Mesodermal cell (in vitro differentiated cells): ENCODE measurements at regions not wholly inside any gene's neighbourhood (a gene's known extent, or its start where the extent isn't known, plus 50 kb on each side); places are given as distances from the start of the nearest gene placed in this dataset.
"Not testable (repeated sequence)": the region's sequence is repeated elsewhere in the genome, so short reads cannot be mapped to it uniquely, and the experiment has no call there.

Experiments used
- H3K27ac ChIP-seq: 2 replicates; pipeline ENCODE4 v1.7.0; 2013; ENCODE audit warnings: mild to moderate bottlenecking, low read depth, low read length, moderate library complexity; ENCODE audit not compliant: severe bottlenecking
- H3K36me3 ChIP-seq: 2 replicates; pipeline ENCODE4 v1.7.1; 2013; ENCODE audit warnings: mild to moderate bottlenecking, low read length, moderate library complexity; ENCODE audit not compliant: control insufficient read depth, insufficient read depth
- H3K4me1 ChIP-seq: one replicate; pipeline ENCODE4 v1.7.1; 2013; ENCODE audit warnings: mild to moderate bottlenecking, low read length; ENCODE audit not compliant: insufficient read depth, control insufficient read depth, poor library complexity, severe bottlenecking
- H3K4me3 ChIP-seq: 2 replicates; pipeline ENCODE4 v1.7.0; 2013; ENCODE audit warnings: low read length, control low read depth, mild to moderate bottlenecking; ENCODE audit not compliant: insufficient read depth, poor library complexity, severe bottlenecking; ENCODE audit errors: extremely low read depth
- H3K9me3 ChIP-seq: 2 replicates; pipeline ENCODE4 v1.7.1; 2013; ENCODE audit warnings: mild to moderate bottlenecking, low read length, moderate library complexity; ENCODE audit not compliant: control insufficient read depth
- WGBS, 2 experiments: methylation state at CpG; one replicate each; pipeline ENCODE4 v1.1.5; 2013; ENCODE audit warnings: missing lambda C conversion rate in 2 of 2; ENCODE audit not compliant: insufficient coverage in 2 of 2; 5-methylcytosine and 5-hydroxymethylcytosine counted together

GRCh38 chr17:64767269-64767997, 105.3 kb upstream of the SMURF2 start:
- WGBS, 2 experiments, result 91 to 97% methylated on average over 10 of the region's 11 CpGs
- no peaks in the 10 kb centered on the region for H3K9me3 ChIP-seq
- no peaks in the 10 kb centered on the region for H3K4me1 ChIP-seq
- peaks cover 11% of the 10 kb centered on the region for H3K36me3 ChIP-seq
- no peak overlapping the region for H3K27ac ChIP-seq
- no peak overlapping the region for H3K4me3 ChIP-seq

- Histone ChIP-seq H3K27ac (no peak overlapping the region), H3K36me3 (peaks cover 26% of the 10 kb centered on the region), H3K4me3 (no peak overlapping the region), H3K4me1 (no peaks in the 10 kb centered on the region), H3K9me3 (no peaks in the 10 kb centered on the region)
- 90 to 92% methylated on average over 6 to 7 of the region's 7 CpGs for WGBS, 2 experiments
These were observed 103.2 kb upstream of the SMURF2 start for GRCh38 chr17:64765191-64765889.

- 98 to 100% methylated on average over 8 to 9 of the region's 14 CpGs for WGBS, 2 experiments
- no peaks in the 10 kb centered on the region for H3K9me3 ChIP-seq
- H3K27ac ChIP-seq, result no peak overlapping the region
- peaks cover 8% of the 10 kb centered on the region for H3K4me1 ChIP-seq
- H3K36me3 ChIP-seq, result peaks cover 57% of the 10 kb centered on the region
- no peak overlapping the region for H3K4me3 ChIP-seq
These were observed 89.0 kb upstream of the SMURF2 start for GRCh38 chr17:64750891-64751677.

- peaks cover 8% of the 10 kb centered on the region for H3K4me1 ChIP-seq
- no peak overlapping the region for H3K27ac ChIP-seq
- 88 to 96% methylated on average over 8 to 9 of the region's 9 CpGs for WGBS, 2 experiments
- peaks cover 50% of the 10 kb centered on the region for H3K36me3 ChIP-seq
- no peaks in the 10 kb centered on the region for H3K9me3 ChIP-seq
- no peak overlapping the region for H3K4me3 ChIP-seq
These were observed 88.4 kb upstream of the SMURF2 start for GRCh38 chr17:64750478-64750877.

DNA sequence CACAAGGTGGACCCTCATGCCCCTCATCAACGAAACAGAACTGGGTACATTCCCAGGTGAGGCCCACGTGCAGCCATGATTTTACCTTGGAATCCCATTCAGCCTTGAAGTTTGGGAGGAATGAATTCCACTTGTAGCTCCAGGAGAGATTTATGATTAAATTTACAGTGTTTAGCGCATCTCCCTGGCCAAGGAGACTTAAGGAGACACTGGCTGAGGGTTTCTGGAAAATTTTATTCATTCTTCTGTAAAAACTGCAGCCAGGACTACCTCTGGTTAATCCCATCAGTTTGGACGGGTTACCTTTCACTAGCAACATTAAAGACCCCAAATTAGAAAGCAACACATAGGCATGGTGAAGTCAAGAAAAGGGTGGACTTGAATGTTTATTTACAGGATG, 87.2 kb upstream of the SMURF2 start:
- no peak overlapping the region for H3K27ac ChIP-seq
- H3K9me3 ChIP-seq, result no peaks in the 10 kb centered on the region
- 90 to 97% methylated on average over 2 to 3 of the region's 4 CpGs for WGBS, 2 experiments
- peaks cover 41% of the 10 kb centered on the region for H3K36me3 ChIP-seq
- peaks cover 8% of the 10 kb centered on the region for H3K4me1 ChIP-seq
- no peak overlapping the region for H3K4me3 ChIP-seq

DNA sequence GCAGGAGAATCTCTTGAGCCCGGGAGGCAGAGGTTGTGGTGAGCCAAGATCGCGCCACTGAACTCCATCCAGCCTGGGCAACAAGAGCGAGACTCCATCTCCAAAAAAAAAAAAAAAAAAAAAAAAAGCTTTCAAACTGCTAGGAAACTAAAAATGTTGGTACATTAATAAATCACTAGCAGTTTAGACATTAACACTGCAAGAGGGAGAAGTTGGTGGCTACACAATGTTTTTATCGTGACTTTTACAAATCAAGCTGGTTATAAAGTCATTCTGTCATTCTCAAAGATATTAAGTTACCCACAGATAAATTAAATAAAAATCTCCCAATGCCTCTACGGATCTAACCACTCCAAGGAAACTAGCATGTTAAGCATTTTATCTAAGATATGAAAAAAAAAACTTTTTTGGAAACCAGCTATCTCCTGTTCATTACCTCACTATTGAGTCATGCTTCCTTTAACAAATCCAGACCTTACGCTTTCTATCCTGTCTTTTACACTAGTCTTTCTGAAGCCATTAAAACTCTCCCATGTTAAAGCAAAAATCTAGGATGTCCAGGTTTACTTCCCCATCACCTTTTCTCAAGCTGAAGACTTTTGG, 85.9 kb upstream of the SMURF2 start:
- Histone ChIP-seq H3K27ac (peak overlapping the region; percentile 33), H3K9me3 (no peaks in the 10 kb centered on the region), H3K36me3 (peaks cover 28% of the 10 kb centered on the region), H3K4me1 (peaks cover 8% of the 10 kb centered on the region), H3K4me3 (no peak overlapping the region)
- WGBS, 2 experiments, result 85 to 100% methylated on average over 1 to 3 of the region's 7 CpGs

DNA sequence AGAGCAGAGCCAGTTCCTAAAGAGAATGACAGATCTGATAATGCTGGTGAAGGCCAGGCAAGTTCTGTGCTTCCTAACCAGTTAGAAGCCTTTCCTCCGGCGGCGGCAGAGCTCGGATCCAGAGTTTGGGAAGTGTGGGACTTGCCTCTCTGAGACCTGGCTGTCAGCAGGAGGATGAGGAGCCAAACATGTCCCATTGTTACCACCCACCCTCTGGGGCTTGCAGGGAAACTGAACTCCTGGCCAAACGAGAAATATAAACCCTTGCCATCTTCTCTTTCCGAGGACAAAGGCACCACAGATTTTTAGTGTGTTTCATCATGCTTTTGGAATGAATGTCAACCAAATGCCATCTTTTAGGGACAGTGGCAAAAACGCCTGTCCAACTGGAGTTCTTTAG, 80.2 kb upstream of the SMURF2 start:
- H3K36me3 ChIP-seq, result no peaks in the 10 kb centered on the region
- peak overlapping the region; percentile 71 for H3K27ac ChIP-seq
- no peaks in the 10 kb centered on the region for H3K9me3 ChIP-seq
- 89 to 94% methylated on average over 6 to 7 of the region's 7 CpGs for WGBS, 2 experiments
- H3K4me3 ChIP-seq, result no peak overlapping the region
- H3K4me1 ChIP-seq, result peaks cover 38% of the 10 kb centered on the region

DNA sequence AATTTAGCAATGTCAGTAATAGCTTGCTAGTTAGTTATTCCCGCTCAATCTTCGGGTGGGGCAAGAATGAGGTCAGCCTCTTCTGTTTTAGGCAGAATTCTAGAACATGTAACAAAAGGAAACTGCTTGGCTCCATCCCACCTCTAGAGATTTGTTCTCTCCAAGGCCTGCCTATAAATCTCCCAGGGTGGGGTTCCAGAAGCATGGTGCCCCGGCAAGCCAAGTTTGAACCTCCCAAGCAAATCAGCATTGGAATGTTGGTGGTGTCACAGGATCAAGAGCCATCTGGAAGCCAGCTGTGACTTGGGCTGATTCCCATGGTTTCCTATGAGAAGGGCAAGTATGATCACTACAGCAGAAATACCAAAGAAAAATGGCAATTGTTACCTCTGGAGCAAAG, 79.8 kb upstream of the SMURF2 start:
- H3K4me1 ChIP-seq, result peaks cover 38% of the 10 kb centered on the region
- H3K36me3 ChIP-seq, H3K4me3 ChIP-seq, H3K9me3 ChIP-seq: not testable (repeated sequence)
- WGBS, 2 experiments, result 100% methylated on average over 2 to 3 of the region's 3 CpGs
- peak overlapping the region; percentile 71 for H3K27ac ChIP-seq

DNA sequence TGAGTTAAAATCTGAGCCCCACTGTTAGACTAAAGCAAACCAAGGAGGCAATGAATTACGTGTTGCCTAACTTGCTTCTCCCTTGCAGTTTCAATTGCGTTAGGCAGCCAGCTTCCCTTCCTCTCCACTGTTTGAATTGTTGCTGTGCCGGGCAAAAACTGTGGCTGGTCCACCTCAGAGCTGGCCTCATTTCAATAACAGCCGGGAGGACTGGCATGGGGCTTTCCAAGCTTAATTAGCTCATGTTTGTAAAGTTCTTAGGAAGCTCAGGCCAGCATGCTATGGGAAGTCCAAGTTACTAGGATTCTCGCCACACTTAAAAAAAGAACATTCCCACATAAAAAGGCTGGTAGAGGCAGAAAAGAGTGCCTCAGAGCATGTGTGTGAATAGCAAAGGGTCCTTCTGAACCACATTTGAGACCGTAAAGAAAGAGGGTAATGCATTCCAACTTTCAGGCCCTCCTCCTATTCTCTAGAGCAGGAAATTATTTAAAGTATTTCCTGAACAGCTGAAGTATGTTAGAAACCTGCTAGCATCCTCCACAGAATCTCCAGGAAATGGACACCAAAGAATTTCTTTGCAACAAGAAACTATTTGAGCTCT, 79.0 kb upstream of the SMURF2 start:
- H3K4me3 ChIP-seq, result no peak overlapping the region
- H3K9me3 ChIP-seq, result no peaks in the 10 kb centered on the region
- peak overlapping the region; percentile 85 for H3K27ac ChIP-seq
- peaks cover 38% of the 10 kb centered on the region for H3K4me1 ChIP-seq
- H3K36me3 ChIP-seq, result no peaks in the 10 kb centered on the region
- 84 to 93% methylated on average over 3 of the region's 6 CpGs for whole genome bisulfite sequencing, 2 experiments

DNA sequence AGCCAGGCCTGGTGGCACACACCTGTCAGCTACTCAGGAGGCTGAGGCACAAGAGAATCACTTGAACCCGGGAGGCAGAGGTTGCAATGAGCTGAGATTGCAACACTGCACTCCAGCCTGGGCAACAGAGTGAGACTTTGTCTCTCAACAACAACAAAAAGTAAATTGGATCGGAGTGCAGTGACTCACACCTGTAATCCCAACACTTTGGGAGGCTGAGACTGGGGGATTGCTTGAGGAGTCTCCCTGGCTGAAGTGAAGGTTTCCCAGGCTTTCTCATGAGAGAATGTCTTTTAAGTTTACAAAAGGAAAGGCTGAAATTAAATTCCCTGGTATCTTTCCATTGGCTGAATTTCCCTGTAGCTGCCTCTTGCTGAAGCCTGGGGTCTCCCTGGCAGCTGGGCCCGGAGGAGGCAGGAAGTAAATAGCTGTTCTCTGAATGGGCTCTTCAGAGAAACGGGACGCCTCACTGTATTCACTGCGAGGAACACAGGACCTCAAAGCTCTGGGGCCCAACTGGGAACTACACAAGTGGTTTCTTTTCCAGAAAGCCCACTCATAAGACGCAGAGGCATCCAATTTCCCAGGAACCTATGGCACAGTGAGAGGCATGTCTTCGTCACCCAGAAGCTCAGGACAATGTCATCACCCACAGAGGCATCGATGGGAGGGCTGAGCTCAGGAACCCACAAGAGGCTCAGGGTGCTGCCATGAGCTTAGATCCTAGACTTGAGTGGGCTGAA, 77.4 kb upstream of the SMURF2 start:
- H3K4me1 ChIP-seq, result peaks cover 38% of the 10 kb centered on the region
- 68 to 72% methylated on average over 7 to 8 of the region's 9 CpGs for WGBS, 2 experiments
- H3K36me3 ChIP-seq, result no peaks in the 10 kb centered on the region
- H3K27ac ChIP-seq, result peak overlapping the region; percentile 81
- no peaks in the 10 kb centered on the region for H3K9me3 ChIP-seq
- no peak overlapping the region for H3K4me3 ChIP-seq
